Skin of body (tissue), 1 donor: ENCODE measurements at regions not wholly inside any gene's neighbourhood (a gene's known extent, or its start where the extent isn't known, plus 50 kb on each side); places are given as distances from the start of the nearest gene placed in this dataset.
A peak's percentile ranks its signal among the peaks of the same experiment; 100 is the strongest.

Experiments used
- DNase-seq: peaks from one replicate; lab custom pipeline; 2025; lab: John Stamatoyannopoulos, UW

- DNase-seq = no peak
Observed at GRCh38 chr7:84684836-84685480, 490.4 kb upstream of the SEMA3A start.

GRCh38 chr7:84682543-84682942, 488.0 kb upstream of the SEMA3A start:
- DNase-seq = no peak

- DNase-seq = no peak
Observed at GRCh38 chr7:84678841-84679240, 484.3 kb upstream of the SEMA3A start.

- no peak for DNase-seq
Observed at GRCh38 chr7:84677117-84677732, 482.6 kb upstream of the SEMA3A start.

- no peak for DNase-seq
Observed at GRCh38 chr7:84675633-84676034, 481.0 kb upstream of the SEMA3A start.

- no peak for DNase-seq
Observed at GRCh38 chr7:84674236-84674913, 479.8 kb upstream of the SEMA3A start.

- DNase-seq = no peak
Observed at GRCh38 chr7:84669177-84669732, 474.7 kb upstream of the SEMA3A start.

- DNase-seq = no peak
Observed at GRCh38 chr7:84668116-84668515, 473.5 kb upstream of the SEMA3A start.

GRCh38 chr7:84666651-84667050, 472.1 kb upstream of the SEMA3A start:
- DNase-seq = peak; percentile 10

- no peak for DNase-seq
Observed at GRCh38 chr7:84665339-84665738, 470.8 kb upstream of the SEMA3A start.

GRCh38 chr7:84664626-84665025, 470.0 kb upstream of the SEMA3A start:
- no peak for DNase-seq

GRCh38 chr7:84663224-84663623, 468.6 kb upstream of the SEMA3A start:
- DNase-seq = no peak

- DNase-seq = no peak
Observed at GRCh38 chr7:84658286-84658685, 463.7 kb upstream of the SEMA3A start.

- no peak for DNase-seq
Observed at GRCh38 chr7:84654273-84654672, 459.7 kb upstream of the SEMA3A start.

- DNase-seq = no peak
Observed at GRCh38 chr7:84651876-84652275, 457.3 kb upstream of the SEMA3A start.

GRCh38 chr7:84647797-84648757, 453.5 kb upstream of the SEMA3A start:
- peak; percentile 97 for DNase-seq

- DNase-seq = no peak
Observed at GRCh38 chr7:84642611-84643010, 448.0 kb upstream of the SEMA3A start.

- DNase-seq = no peak
Observed at GRCh38 chr7:84640637-84641036, 446.0 kb upstream of the SEMA3A start.

- DNase-seq = no peak
Observed at GRCh38 chr7:84638339-84638697, 443.7 kb upstream of the SEMA3A start.

- DNase-seq = peak; percentile 80
Observed at GRCh38 chr7:84637568-84638338, 443.2 kb upstream of the SEMA3A start.

GRCh38 chr7:84631913-84632312, 437.3 kb upstream of the SEMA3A start:
- no peak for DNase-seq
